Hepatocyte (in vitro differentiated cells): ENCODE measurements at regions not wholly inside any gene's neighbourhood (a gene's known extent, or its start where the extent isn't known, plus 50 kb on each side); places are given as distances from the start of the nearest gene placed in this dataset.
"Not testable (repeated sequence)": the region's sequence is repeated elsewhere in the genome, so short reads cannot be mapped to it uniquely, and the experiment has no call there.

Source experiments
- EZH2 ChIP-seq: fragments of 200-600 bp; sonication (generic); IDR thresholded peaks from 2 replicates; pipeline ENCODE4 v1.6.1; 2016; ENCODE audit warnings: antibody characterized with exemption, mild to moderate bottlenecking, borderline replicate concordance
- EZH2phosphoT487 ChIP-seq: fragments of 200-600 bp; sonication (generic); IDR thresholded peaks from one replicate; pipeline ENCODE4 v1.6.1; 2018; ENCODE audit warnings: antibody characterized with exemption, mild to moderate bottlenecking, low read depth, moderate library complexity; ENCODE audit not compliant: unreplicated experiment, severe bottlenecking
- TF ChIP-seq, protein P1 (sequence below): fragments of 200-600 bp; sonication (generic); IDR thresholded peaks from 2 replicates; pipeline ENCODE4 v1.5.1; 2016; ENCODE audit warnings: antibody characterized with exemption, mild to moderate bottlenecking; ENCODE audit not compliant: poor library complexity

DNA sequence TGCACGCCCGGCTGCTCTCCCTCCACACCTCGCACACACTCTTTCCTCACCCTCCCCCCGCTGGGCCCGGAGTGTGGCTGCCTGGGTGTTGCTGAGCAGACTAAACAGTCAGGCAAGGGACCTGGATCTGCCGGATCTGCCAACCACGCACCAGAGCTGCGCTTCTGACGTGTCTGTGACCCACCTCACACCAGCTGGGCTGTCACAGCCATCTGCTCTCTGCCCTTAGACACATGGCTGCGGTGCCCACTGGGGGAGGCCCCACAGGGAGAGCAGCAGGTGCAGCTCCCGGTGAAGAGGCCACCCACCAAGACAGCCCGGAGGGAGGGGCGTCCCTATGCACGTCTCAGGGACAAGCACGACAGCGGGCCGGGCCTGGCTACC is 5403.1 kb upstream of the TPTE start:
- TF ChIP-seq, protein P1, sequence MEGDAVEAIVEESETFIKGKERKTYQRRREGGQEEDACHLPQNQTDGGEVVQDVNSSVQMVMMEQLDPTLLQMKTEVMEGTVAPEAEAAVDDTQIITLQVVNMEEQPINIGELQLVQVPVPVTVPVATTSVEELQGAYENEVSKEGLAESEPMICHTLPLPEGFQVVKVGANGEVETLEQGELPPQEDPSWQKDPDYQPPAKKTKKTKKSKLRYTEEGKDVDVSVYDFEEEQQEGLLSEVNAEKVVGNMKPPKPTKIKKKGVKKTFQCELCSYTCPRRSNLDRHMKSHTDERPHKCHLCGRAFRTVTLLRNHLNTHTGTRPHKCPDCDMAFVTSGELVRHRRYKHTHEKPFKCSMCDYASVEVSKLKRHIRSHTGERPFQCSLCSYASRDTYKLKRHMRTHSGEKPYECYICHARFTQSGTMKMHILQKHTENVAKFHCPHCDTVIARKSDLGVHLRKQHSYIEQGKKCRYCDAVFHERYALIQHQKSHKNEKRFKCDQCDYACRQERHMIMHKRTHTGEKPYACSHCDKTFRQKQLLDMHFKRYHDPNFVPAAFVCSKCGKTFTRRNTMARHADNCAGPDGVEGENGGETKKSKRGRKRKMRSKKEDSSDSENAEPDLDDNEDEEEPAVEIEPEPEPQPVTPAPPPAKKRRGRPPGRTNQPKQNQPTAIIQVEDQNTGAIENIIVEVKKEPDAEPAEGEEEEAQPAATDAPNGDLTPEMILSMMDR, result not testable (repeated sequence)
- not testable (repeated sequence) for TF ChIP-seq EZH2, EZH2phosphoT487
